ENCODE measurements at regions not wholly inside any gene's neighbourhood (a gene's known extent, or its start where the extent isn't known, plus 50 kb on each side); places are given as distances from the start of the nearest gene placed in this dataset.
"Not testable (repeated sequence)": the region's sequence is repeated elsewhere in the genome, so short reads cannot be mapped to it uniquely, and the experiment has no call there.

GRCh38 chr15:38755718-38756117 lies 191.1 kb upstream of the RASGRP1 start:
- ATAC-seq (ENCODE audit: low FRiP score) = no peak
- TF ChIP-seq CTCF (IDR thresholded peaks at IDR 0.05) = no peak

GRCh38 chr15:38756441-38756840 lies 191.8 kb upstream of the RASGRP1 start:
- no peak for TF ChIP-seq CTCF (IDR thresholded peaks at IDR 0.05)
- DNase-seq (ENCODE audit: low spot score) (no peak), ATAC-seq (ENCODE audit: low FRiP score) (no peak)

More at GRCh38 chr15:38755718-38756117, 191.1 kb upstream of the RASGRP1 start:
- no peak for DNase-seq (ENCODE audit: low spot score)

DNA sequence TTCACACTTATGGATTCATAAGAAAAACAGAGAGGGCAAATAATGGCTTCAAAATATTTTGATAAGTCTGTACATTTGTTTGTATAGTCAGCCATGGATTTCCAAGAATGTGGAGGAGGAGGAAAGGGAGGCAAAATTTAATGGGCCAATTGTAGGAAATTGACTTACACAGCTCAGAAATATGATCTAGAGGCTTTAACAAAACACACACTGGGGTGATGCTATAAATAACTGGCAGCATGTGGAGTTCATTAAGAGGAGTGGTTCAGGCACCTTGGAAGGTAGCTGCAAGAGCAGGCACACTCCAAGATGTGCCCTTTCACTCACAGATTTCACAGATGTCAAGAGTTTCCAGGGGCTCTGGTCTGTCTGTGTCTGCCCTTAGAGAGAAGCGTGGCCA lies 193.4 kb upstream of the RASGRP1 start:
- no peak for TF ChIP-seq CTCF (IDR thresholded peaks at IDR 0.05)
- DNase-seq (ENCODE audit: low spot score) (no peak), ATAC-seq (ENCODE audit: low FRiP score) (no peak)

- no peak for TF ChIP-seq CTCF (IDR thresholded peaks at IDR 0.05)
- ATAC-seq (ENCODE audit: low FRiP score) = no peak
- DNase-seq (ENCODE audit: low spot score) = no peak
These were observed 197.1 kb upstream of the RASGRP1 start for GRCh38 chr15:38761681-38762080.

DNA sequence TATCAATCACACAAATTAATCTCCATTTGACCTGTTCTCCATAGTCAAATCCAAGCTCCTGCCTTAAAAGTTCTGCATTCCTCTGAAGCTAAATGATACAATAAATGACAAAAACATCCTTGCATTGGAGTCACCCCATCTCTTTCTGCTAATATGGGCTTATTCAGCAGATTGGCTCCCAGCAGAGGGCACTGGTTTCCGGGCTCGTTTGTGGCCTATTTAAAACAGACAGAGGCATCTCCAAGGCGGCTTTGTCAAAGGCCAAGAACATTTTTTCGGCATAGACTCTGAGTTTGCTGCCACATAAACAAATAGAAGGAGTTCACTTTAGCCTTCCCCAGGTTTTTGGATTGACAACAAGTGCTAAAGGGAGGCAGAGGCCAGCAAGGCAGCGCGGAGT lies 204.4 kb upstream of the RASGRP1 start:
- no peak for TF ChIP-seq CTCF (IDR thresholded peaks at IDR 0.05)
- DNase-seq (ENCODE audit: low spot score) = no peak

GRCh38 chr15:38769492-38769891 lies 204.9 kb upstream of the RASGRP1 start:
- ATAC-seq (ENCODE audit: low FRiP score) = no peak

More for the DNA sequence above, 204.4 kb upstream of the RASGRP1 start:
- ATAC-seq (ENCODE audit: low FRiP score) = no peak

DNA sequence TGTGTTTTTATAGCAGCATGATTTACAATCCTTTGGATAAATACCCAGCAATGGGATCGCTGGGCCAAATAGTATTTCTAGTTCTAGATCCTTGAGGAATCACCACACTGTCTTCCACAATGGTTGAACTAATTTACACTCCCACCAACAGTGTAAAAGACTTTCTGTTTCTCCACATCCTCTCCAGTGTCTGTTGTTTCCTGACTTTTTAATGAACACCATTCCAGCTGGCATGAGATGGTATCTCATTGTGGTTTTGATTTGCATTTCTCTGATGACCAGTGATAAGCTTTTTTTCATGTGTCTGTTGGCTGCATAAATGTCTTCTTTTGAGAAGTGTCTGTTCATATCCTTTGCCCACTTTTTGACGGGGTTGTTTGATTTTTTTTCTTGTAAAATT lies 209.5 kb upstream of the RASGRP1 start:
- not testable (repeated sequence) for DNase-seq (ENCODE audit: low spot score); ATAC-seq (ENCODE audit: low FRiP score)

More at GRCh38 chr15:38769492-38769891, 204.9 kb upstream of the RASGRP1 start:
- no peak for DNase-seq (ENCODE audit: low spot score)
- no peak for TF ChIP-seq CTCF (IDR thresholded peaks at IDR 0.05)

DNA sequence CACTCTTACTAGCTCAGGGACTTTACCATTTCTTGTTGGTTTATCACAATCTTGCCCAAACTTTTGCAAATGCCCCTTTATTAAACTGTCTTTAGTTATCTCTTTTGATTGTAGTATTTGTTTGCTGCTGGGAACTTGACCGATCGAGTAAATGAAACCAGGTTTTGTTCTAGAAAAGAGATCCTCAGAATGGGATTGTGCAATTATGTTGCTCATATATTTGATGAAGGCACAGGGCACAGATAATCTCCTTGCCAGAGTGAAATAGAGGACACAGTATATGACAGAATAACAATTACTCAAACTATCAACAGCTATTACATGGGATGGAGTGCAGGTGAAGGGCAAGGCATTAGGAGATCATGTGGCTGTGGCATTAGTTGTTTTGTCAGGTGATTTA lies 216.6 kb upstream of the RASGRP1 start:
- no peak for ATAC-seq (ENCODE audit: low FRiP score)
- no peak for DNase-seq (ENCODE audit: low spot score)
- TF ChIP-seq CTCF (IDR thresholded peaks at IDR 0.05) = no peak
